ENCODE measurements at regions not wholly inside any gene's neighbourhood (a gene's known extent, or its start where the extent isn't known, plus 50 kb on each side); places are given as distances from the start of the nearest gene placed in this dataset.

DNA sequence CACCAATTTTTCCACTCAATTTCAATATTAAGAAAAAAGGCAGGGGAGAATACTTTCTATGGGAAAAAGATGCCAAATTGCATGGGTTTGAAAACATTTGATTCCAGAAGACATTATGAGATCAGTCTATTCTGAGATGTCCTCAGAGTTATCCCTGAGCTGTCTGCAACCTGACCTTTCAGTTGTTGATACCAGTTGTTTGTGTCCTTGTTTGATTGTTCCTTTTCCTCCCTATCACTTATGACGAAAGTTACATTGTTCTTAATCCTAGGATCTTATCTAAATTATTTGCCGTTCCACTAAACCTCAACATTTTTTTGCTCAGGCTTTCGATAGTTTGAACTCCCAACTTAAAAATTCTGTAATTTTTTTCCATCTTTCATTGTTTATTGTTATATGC, 336.3 kb upstream of the NOVA1 start:
- Histone ChIP-seq H3K4me2 (replicated peaks; ENCODE audit: low read depth, low read length, poor library complexity, severe bottlenecking) (no peak overlapping the region), H3K36me3 (replicated peaks in 1 of 2; ENCODE audit: control extremely low read depth in 1 of 2, control insufficient read depth in 1 of 2, extremely low read depth in 1 of 2, insufficient read depth in 2 of 2, low read length in 1 of 2) (no peaks in the 10 kb centered on the region), H3K4me3 (ENCODE audit: control extremely low read depth in 1 of 5, extremely low read depth in 1 of 5, insufficient read depth in 1 of 5, low read depth in 2 of 5, low read length in 4 of 5) (no peak overlapping the region), H3K9ac (ENCODE audit: low read length) (no peak overlapping the region), H4K20me1 (ENCODE audit: control insufficient read depth, insufficient read depth, low read length, poor library complexity, severe bottlenecking) (no peaks in the 10 kb centered on the region), H3K79me2 (ENCODE audit: control insufficient read depth, insufficient read depth, low read length) (no peaks in the 10 kb centered on the region), H3K27ac (ENCODE audit: low read length in 2 of 2) (no peak overlapping the region), H3K27me3 (replicated peaks in 1 of 4; ENCODE audit: control extremely low read depth in 1 of 4, control insufficient read depth in 3 of 4, insufficient read depth in 4 of 4, low read length in 3 of 4) (no peaks in the 10 kb centered on the region), H3K4me1 (ENCODE audit: control insufficient read depth in 2 of 2, insufficient read depth in 2 of 2, low read length in 2 of 2) (no peaks in the 10 kb centered on the region), H3K9me3 (ENCODE audit: control extremely low read depth in 1 of 3, control insufficient read depth in 2 of 3, insufficient read depth in 1 of 3, low read length in 2 of 3) (no peaks in the 10 kb centered on the region), H2AFZ (ENCODE audit: insufficient read depth, low read depth, low read length, poor library complexity, severe bottlenecking) (no peak overlapping the region)
- Mint-ChIP-seq H3K27me3 (no peaks in the 10 kb centered on the region), H3K9me3 (ENCODE audit: insufficient read depth) (peaks cover 3% of the 10 kb centered on the region), H3K4me1 (no peaks in the 10 kb centered on the region), H3K27ac (no peak overlapping the region), H3K4me3 (no peak overlapping the region)
- ChIA-PET POLR2A (no interaction called here), CTCF (no interaction called here)
- TF ChIP-seq, protein P1, sequence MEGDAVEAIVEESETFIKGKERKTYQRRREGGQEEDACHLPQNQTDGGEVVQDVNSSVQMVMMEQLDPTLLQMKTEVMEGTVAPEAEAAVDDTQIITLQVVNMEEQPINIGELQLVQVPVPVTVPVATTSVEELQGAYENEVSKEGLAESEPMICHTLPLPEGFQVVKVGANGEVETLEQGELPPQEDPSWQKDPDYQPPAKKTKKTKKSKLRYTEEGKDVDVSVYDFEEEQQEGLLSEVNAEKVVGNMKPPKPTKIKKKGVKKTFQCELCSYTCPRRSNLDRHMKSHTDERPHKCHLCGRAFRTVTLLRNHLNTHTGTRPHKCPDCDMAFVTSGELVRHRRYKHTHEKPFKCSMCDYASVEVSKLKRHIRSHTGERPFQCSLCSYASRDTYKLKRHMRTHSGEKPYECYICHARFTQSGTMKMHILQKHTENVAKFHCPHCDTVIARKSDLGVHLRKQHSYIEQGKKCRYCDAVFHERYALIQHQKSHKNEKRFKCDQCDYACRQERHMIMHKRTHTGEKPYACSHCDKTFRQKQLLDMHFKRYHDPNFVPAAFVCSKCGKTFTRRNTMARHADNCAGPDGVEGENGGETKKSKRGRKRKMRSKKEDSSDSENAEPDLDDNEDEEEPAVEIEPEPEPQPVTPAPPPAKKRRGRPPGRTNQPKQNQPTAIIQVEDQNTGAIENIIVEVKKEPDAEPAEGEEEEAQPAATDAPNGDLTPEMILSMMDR (IDR thresholded peaks at IDR 0.05) = no peak
- no peak for TF ChIP-seq EZH2 (IDR thresholded peaks at IDR 0.05; ENCODE audit: borderline replicate concordance, insufficient read depth, low read depth, low read length, poor library complexity, severe bottlenecking)
- no CpG with 5 or more reads among the region's 3 CpGs for WGBS (ENCODE audit: insufficient coverage)
- intact Hi-C loops (cut with micrococcal nuclease) = no loop called here
- DNase-seq = no peak
- ATAC-seq (ENCODE audit: low read depth) = no peak

DNA sequence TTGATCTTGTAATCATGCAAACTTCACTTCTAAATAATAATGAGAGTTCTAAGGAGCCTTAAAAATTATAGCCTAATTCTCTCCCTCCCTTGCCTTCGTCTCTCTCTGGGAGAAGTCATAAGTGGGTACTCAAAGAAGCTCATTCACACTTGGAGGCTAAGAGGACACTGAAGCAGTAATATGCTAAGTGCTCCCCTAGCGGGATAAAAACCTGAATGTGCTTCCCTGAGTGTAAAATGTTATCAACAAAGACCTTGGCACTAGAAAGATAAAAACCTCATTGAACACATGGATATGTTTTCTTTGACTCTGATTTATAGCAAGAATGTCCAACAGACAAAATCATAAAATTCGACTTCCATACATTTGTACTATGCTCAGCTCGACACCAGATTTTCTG, 337.9 kb upstream of the NOVA1 start:
- no peaks in the 10 kb centered on the region for H3K9me3 ChIP-seq (ENCODE audit: control extremely low read depth in 1 of 3, control insufficient read depth in 2 of 3, insufficient read depth in 1 of 3, low read length in 2 of 3)
- no peak for ATAC-seq (ENCODE audit: low read depth)
- intact Hi-C loops (cut with micrococcal nuclease) = no loop called here
- no peak overlapping the region for H3K4me3 ChIP-seq (ENCODE audit: control extremely low read depth in 1 of 5, extremely low read depth in 1 of 5, insufficient read depth in 1 of 5, low read depth in 2 of 5, low read length in 4 of 5)
- no peaks in the 10 kb centered on the region for H3K27me3 ChIP-seq (replicated peaks in 1 of 4; ENCODE audit: control extremely low read depth in 1 of 4, control insufficient read depth in 3 of 4, insufficient read depth in 4 of 4, low read length in 3 of 4)
- ChIA-PET POLR2A (no interaction called here), CTCF (no interaction called here)
- no peak overlapping the region for H3K9ac ChIP-seq (ENCODE audit: low read length)
- H3K4me1 Mint-ChIP-seq = no peaks in the 10 kb centered on the region
- no peak overlapping the region for H2AFZ ChIP-seq (ENCODE audit: insufficient read depth, low read depth, low read length, poor library complexity, severe bottlenecking)
- no peaks in the 10 kb centered on the region for H4K20me1 ChIP-seq (ENCODE audit: control insufficient read depth, insufficient read depth, low read length, poor library complexity, severe bottlenecking)
- no peak for DNase-seq
- WGBS (ENCODE audit: insufficient coverage) = no CpG with 5 or more reads among the region's 4 CpGs
- no peaks in the 10 kb centered on the region for H3K4me1 ChIP-seq (ENCODE audit: control insufficient read depth in 2 of 2, insufficient read depth in 2 of 2, low read length in 2 of 2)
- H3K27me3 Mint-ChIP-seq = no peaks in the 10 kb centered on the region
- no peak for TF ChIP-seq EZH2 (IDR thresholded peaks at IDR 0.05; ENCODE audit: borderline replicate concordance, insufficient read depth, low read depth, low read length, poor library complexity, severe bottlenecking)
- TF ChIP-seq, protein P1 (IDR thresholded peaks at IDR 0.05) = no peak
- no peaks in the 10 kb centered on the region for H3K79me2 ChIP-seq (ENCODE audit: control insufficient read depth, insufficient read depth, low read length)
- H3K4me2 ChIP-seq (replicated peaks; ENCODE audit: low read depth, low read length, poor library complexity, severe bottlenecking) = no peak overlapping the region
- H3K27ac Mint-ChIP-seq = no peak overlapping the region
- H3K36me3 ChIP-seq (replicated peaks in 1 of 2; ENCODE audit: control extremely low read depth in 1 of 2, control insufficient read depth in 1 of 2, extremely low read depth in 1 of 2, insufficient read depth in 2 of 2, low read length in 1 of 2) = no peaks in the 10 kb centered on the region
- no peak overlapping the region for H3K4me3 Mint-ChIP-seq
- H3K9me3 Mint-ChIP-seq (ENCODE audit: insufficient read depth) = peaks cover under 1% of the 10 kb centered on the region
- no peak overlapping the region for H3K27ac ChIP-seq (ENCODE audit: low read length in 2 of 2)
